ENCODE measurements at regions not wholly inside any gene's neighbourhood (a gene's known extent, or its start where the extent isn't known, plus 50 kb on each side); places are given as distances from the start of the nearest gene placed in this dataset.

GRCh38 chr2:126827371-126827770, 71.3 kb upstream of the TEX51 start:
- peak; percentile 37 for DNase-seq (ENCODE audit: low spot score)

- DNase-seq (ENCODE audit: low spot score), result no peak
Measured at GRCh38 chr2:126828051-126828450, 70.6 kb upstream of the TEX51 start.

GRCh38 chr2:126828491-126828890, 70.2 kb upstream of the TEX51 start:
- no peak for DNase-seq (ENCODE audit: low spot score)

GRCh38 chr2:126831234-126832005, 67.3 kb upstream of the TEX51 start:
- no peak for DNase-seq (ENCODE audit: low spot score)

GRCh38 chr2:126832014-126832413, 66.7 kb upstream of the TEX51 start:
- no peak for DNase-seq (ENCODE audit: low spot score)

- no peak for DNase-seq (ENCODE audit: low spot score)
Measured at GRCh38 chr2:126832757-126833156, 65.9 kb upstream of the TEX51 start.

GRCh38 chr2:126834006-126834659, 64.6 kb upstream of the TEX51 start:
- no peak for DNase-seq (ENCODE audit: low spot score)

- DNase-seq (ENCODE audit: low spot score), result no peak
Measured at GRCh38 chr2:126835261-126835660, 63.4 kb upstream of the TEX51 start.

GRCh38 chr2:126835831-126836230, 62.9 kb upstream of the TEX51 start:
- no peak for DNase-seq (ENCODE audit: low spot score)

GRCh38 chr2:126836761-126837679, 61.7 kb upstream of the TEX51 start:
- DNase-seq (ENCODE audit: low spot score), result no peak

GRCh38 chr2:126837966-126838715, 60.5 kb upstream of the TEX51 start:
- DNase-seq (ENCODE audit: low spot score), result no peak

- no peak for DNase-seq (ENCODE audit: low spot score)
Measured at GRCh38 chr2:126838716-126838985, 60.0 kb upstream of the TEX51 start.

- no peak for DNase-seq (ENCODE audit: low spot score)
Measured at GRCh38 chr2:126839796-126840195, 58.9 kb upstream of the TEX51 start.

- DNase-seq (ENCODE audit: low spot score), result no peak
Measured at GRCh38 chr2:126843081-126843480, 55.6 kb upstream of the TEX51 start.

GRCh38 chr2:126846241-126846640, 52.4 kb upstream of the TEX51 start:
- DNase-seq (ENCODE audit: low spot score), result no peak
